ENCODE measurements at regions not wholly inside any gene's neighbourhood (a gene's known extent, or its start where the extent isn't known, plus 50 kb on each side); places are given as distances from the start of the nearest gene placed in this dataset.

- no peaks in the 10 kb centered on the region for H3K9me3 Mint-ChIP-seq
- ATAC-seq (no peak), DNase-seq (no peak)
- peak overlapping the region; percentile 81 for H3K27ac Mint-ChIP-seq
- no peaks in the 10 kb centered on the region for H3K36me3 Mint-ChIP-seq (ENCODE audit: low read depth)
- peaks cover under 1% of the 10 kb centered on the region for H3K27me3 Mint-ChIP-seq
- H3K4me1 Mint-ChIP-seq, result peaks cover 55% of the 10 kb centered on the region
- H3K4me3 Mint-ChIP-seq, result no peak overlapping the region
Measured at GRCh38 chr4:113824396-113824795, 62.9 kb upstream of the CAMK2D start.

GRCh38 chr4:113823291-113823659, 61.7 kb upstream of the CAMK2D start:
- no peak for DNase-seq
- no peaks in the 10 kb centered on the region for H3K27me3 Mint-ChIP-seq
- peak; percentile 50 for ATAC-seq
- peak overlapping the region; percentile 9 for H3K4me3 Mint-ChIP-seq
- H3K27ac Mint-ChIP-seq, result peak overlapping the region; percentile 20
- no peaks in the 10 kb centered on the region for H3K9me3 Mint-ChIP-seq
- peaks cover 55% of the 10 kb centered on the region for H3K4me1 Mint-ChIP-seq
- no peaks in the 10 kb centered on the region for H3K36me3 Mint-ChIP-seq (ENCODE audit: low read depth)

- peak; percentile 79 for ATAC-seq
- Mint-ChIP-seq H3K4me1 (peaks cover 54% of the 10 kb centered on the region), H3K36me3 (ENCODE audit: low read depth) (no peaks in the 10 kb centered on the region)
Measured at GRCh38 chr4:113822555-113823290, 61.2 kb upstream of the CAMK2D start.

DNA sequence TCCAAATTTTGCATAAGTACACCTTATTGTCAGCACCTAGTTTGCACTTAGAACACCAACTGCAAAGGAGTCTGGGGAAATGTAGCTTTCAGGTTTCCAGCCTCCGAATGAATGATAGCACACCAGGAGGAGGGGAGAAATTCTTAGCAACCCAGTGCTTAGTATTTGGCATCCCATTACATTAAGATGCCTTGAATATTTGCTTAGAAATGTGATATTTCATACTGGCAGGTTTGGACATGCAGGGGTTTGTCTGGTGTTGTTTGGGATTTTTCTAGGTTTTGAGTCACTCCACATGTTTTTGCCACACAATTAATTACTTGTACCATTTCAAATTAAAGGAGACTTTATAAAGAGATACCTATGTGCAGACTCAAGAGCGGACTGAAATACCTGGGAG, 60.3 kb upstream of the CAMK2D start:
- Mint-ChIP-seq H3K36me3 (ENCODE audit: low read depth) (no peaks in the 10 kb centered on the region), H3K4me1 (peaks cover 48% of the 10 kb centered on the region)

More at GRCh38 chr4:113822555-113823290, 61.2 kb upstream of the CAMK2D start:
- DNase-seq, result no peak
- H3K4me3 Mint-ChIP-seq, result peak overlapping the region; percentile 43
- peak overlapping the region; percentile 20 for H3K27ac Mint-ChIP-seq
- H3K9me3 Mint-ChIP-seq, result no peaks in the 10 kb centered on the region
- H3K27me3 Mint-ChIP-seq, result no peaks in the 10 kb centered on the region

GRCh38 chr4:113820108-113820507, 58.6 kb upstream of the CAMK2D start:
- H3K9me3 Mint-ChIP-seq, result no peaks in the 10 kb centered on the region
- DNase-seq (no peak), ATAC-seq (no peak)
- H3K27me3 Mint-ChIP-seq, result no peaks in the 10 kb centered on the region
- H3K27ac Mint-ChIP-seq, result no peak overlapping the region
- H3K4me1 Mint-ChIP-seq, result peaks cover 42% of the 10 kb centered on the region
- H3K36me3 Mint-ChIP-seq (ENCODE audit: low read depth), result no peaks in the 10 kb centered on the region
- no peak overlapping the region for H3K4me3 Mint-ChIP-seq

More for the DNA sequence above, 60.3 kb upstream of the CAMK2D start:
- H3K9me3 Mint-ChIP-seq, result no peaks in the 10 kb centered on the region
- ATAC-seq (no peak), DNase-seq (no peak)
- no peak overlapping the region for H3K27ac Mint-ChIP-seq
- H3K4me3 Mint-ChIP-seq, result no peak overlapping the region
- no peaks in the 10 kb centered on the region for H3K27me3 Mint-ChIP-seq

GRCh38 chr4:113815826-113816225, 54.3 kb upstream of the CAMK2D start:
- no peak for DNase-seq
- no peaks in the 10 kb centered on the region for H3K27me3 Mint-ChIP-seq
- no peak for ATAC-seq
- no peak overlapping the region for H3K4me3 Mint-ChIP-seq
- H3K4me1 Mint-ChIP-seq, result peaks cover 9% of the 10 kb centered on the region
- H3K9me3 Mint-ChIP-seq, result no peaks in the 10 kb centered on the region
- no peak overlapping the region for H3K27ac Mint-ChIP-seq
- no peaks in the 10 kb centered on the region for H3K36me3 Mint-ChIP-seq (ENCODE audit: low read depth)

DNA sequence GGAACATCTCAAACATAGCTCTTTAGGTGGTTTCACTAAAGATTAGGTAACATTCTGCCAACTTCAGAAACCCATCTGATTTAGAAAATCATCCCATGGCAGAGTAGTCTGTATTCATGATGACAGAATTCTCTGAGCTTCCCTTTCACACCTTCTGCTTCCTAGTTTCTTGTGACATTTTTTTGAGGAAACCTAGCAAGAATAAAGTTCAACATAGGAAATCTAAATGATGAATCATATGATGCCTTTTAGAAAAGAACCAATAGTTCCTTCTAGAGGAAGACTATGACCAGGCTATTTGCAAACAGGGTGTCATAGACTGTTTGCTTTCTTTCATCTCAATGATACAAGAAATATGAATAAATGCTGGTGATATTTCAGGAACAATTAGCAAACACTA, 49.8 kb upstream of the CAMK2D start:
- Mint-ChIP-seq H3K4me3 (no peak overlapping the region), H3K9me3 (no peaks in the 10 kb centered on the region), H3K36me3 (ENCODE audit: low read depth) (no peaks in the 10 kb centered on the region), H3K4me1 (peaks cover 14% of the 10 kb centered on the region), H3K27ac (no peak overlapping the region), H3K27me3 (no peaks in the 10 kb centered on the region)
- ATAC-seq, result no peak
- no peak for DNase-seq
